Upper lobe of right lung (tissue), 1 donor: ENCODE measurements at regions not wholly inside any gene's neighbourhood (a gene's known extent, or its start where the extent isn't known, plus 50 kb on each side); places are given as distances from the start of the nearest gene placed in this dataset.
A peak's percentile ranks its signal among the peaks of the same experiment; 100 is the strongest.

Experiments used
- ATAC-seq: fragments of 200-7000 bp; cut with Tn5 transposase; one replicate; pipeline ENCODE4 v1.9.1; 2020; ENCODE audit warnings: mild to moderate bottlenecking, moderate library complexity
- DNase-seq: peaks from one replicate; pipeline ENCODE4 v3.0.0-alpha.2; 2020
- H3K27ac ChIP-seq: fragments of 200-600 bp; one replicate; pipeline ENCODE4 v1.8.0; 2022
- H3K27me3 ChIP-seq: fragments of 200-600 bp; one replicate; pipeline ENCODE4 v1.8.0; 2022; ENCODE audit warnings: mild to moderate bottlenecking
- H3K36me3 ChIP-seq: fragments of 200-600 bp; one replicate; pipeline ENCODE4 v1.8.0; 2022
- H3K4me1 ChIP-seq: fragments of 200-600 bp; one replicate; pipeline ENCODE4 v1.8.0; 2022
- H3K4me3 ChIP-seq: fragments of 200-600 bp; one replicate; pipeline ENCODE4 v1.8.0; 2022; ENCODE audit warnings: mild to moderate bottlenecking
- H3K9me3 ChIP-seq: fragments of 200-600 bp; one replicate; pipeline ENCODE4 v1.8.0; 2022
- intact Hi-C: fragments of 100-400 bp; cut with DNase I; formaldehyde crosslinking; loops from one replicate; pipeline ENCODE4 v1.11.0; 2022
- TF ChIP-seq, protein P1 (sequence below): fragments of 200-600 bp; IDR thresholded peaks from one replicate; pipeline ENCODE4 v1.8.0; 2022; ENCODE audit warnings: antibody characterized with exemption
- donor health status: DM: no; HTN: yes; CAD: no; lungs with severe emphysema.

DNA sequence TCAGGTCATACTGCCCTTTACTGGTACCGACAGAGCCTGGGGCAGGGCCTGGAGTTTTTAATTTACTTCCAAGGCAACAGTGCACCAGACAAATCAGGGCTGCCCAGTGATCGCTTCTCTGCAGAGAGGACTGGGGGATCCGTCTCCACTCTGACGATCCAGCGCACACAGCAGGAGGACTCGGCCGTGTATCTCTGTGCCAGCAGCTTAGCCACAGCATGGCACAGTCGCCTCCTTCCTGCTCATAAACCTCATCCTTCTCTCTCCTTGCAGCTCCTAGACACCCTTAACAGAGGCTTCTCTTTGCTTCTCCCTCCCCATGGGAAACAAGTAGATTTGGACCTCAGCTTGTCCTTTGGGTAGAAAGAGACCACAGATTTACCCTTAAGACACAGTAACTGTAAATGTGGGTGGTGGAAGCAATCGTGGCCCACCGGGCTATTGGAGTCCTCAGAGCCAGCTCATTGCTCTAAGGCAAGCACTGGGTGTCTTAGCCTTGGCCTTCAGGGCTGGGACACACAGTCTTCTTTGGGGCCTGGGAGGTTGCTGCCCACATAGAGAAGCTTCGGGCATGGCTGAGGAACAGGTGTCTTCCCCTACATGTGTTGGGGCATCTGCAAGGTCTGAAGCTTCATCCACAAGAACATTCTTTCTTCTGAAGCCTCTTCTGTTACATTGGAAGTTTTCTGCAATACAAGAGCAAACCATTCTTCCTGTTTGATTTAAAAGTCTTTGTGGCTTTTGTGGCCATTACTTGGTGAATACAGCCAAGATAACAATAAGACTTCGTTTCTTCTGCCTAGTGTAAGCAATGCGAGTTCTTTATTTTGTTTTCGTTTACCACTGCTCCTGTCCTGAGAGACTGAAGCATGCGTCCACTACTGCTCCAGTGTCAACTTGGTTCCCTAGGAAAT, 95.5 kb upstream of the PRSS58 start:
- no peak overlapping the region for H3K27ac ChIP-seq
- intact Hi-C loops, result no loop called here
- H3K36me3 ChIP-seq, result no peaks in the 10 kb centered on the region
- TF ChIP-seq, protein P1, sequence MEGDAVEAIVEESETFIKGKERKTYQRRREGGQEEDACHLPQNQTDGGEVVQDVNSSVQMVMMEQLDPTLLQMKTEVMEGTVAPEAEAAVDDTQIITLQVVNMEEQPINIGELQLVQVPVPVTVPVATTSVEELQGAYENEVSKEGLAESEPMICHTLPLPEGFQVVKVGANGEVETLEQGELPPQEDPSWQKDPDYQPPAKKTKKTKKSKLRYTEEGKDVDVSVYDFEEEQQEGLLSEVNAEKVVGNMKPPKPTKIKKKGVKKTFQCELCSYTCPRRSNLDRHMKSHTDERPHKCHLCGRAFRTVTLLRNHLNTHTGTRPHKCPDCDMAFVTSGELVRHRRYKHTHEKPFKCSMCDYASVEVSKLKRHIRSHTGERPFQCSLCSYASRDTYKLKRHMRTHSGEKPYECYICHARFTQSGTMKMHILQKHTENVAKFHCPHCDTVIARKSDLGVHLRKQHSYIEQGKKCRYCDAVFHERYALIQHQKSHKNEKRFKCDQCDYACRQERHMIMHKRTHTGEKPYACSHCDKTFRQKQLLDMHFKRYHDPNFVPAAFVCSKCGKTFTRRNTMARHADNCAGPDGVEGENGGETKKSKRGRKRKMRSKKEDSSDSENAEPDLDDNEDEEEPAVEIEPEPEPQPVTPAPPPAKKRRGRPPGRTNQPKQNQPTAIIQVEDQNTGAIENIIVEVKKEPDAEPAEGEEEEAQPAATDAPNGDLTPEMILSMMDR, result no peak
- ATAC-seq (no peak), DNase-seq (no peak)
- no peaks in the 10 kb centered on the region for H3K9me3 ChIP-seq
- H3K27me3 ChIP-seq, result peaks cover 15% of the 10 kb centered on the region
- H3K4me3 ChIP-seq, result no peak overlapping the region
- H3K4me1 ChIP-seq, result no peaks in the 10 kb centered on the region

DNA sequence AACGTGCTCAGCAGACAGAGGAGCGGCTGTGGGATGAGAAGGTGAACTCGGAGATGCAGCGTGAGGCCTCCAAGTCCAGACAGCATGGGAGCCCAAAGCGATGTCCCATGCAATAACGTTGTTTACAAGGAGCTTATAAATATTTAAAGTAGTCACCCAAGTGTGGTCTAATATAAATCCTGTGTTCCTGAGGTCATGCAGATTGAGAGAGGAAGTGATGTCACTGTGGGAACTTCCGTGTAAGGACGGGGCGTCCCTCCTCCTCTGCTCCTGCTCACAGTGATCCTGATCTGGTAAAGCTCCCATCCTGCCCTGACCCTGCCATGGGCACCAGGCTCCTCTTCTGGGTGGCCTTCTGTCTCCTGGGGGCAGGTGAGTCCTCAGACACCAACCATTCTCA, 94.7 kb upstream of the PRSS58 start:
- no peak for ATAC-seq
- H3K27me3 ChIP-seq, result peaks cover 15% of the 10 kb centered on the region
- no peak for DNase-seq
- H3K4me1 ChIP-seq, result no peaks in the 10 kb centered on the region
- H3K4me3 ChIP-seq, result no peak overlapping the region
- no peak overlapping the region for H3K27ac ChIP-seq
- intact Hi-C loops, result no loop called here
- TF ChIP-seq, protein P1, result no peak
- H3K36me3 ChIP-seq, result no peaks in the 10 kb centered on the region
- H3K9me3 ChIP-seq, result no peaks in the 10 kb centered on the region

DNA sequence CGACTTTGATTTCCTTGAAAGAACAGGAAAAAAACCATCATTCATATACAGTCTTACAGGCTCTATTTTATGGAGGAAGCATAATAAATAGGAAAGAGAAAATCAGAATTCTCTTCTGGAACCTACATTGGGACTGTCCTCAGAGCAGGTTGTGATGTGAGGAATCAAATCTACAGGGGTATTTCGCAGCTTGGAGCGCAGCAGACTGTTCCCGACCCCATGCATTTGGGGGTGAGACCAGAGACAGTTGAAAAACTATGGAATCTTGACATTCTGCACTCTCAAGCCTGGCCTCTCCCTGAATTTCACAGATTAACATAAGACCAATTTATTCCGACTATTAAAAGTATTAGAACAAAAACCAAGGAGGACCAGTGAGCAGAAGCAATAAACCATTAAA, 93.3 kb upstream of the PRSS58 start:
- Histone ChIP-seq H3K4me3 (no peak overlapping the region), H3K4me1 (no peaks in the 10 kb centered on the region), H3K27me3 (peaks cover 23% of the 10 kb centered on the region), H3K27ac (no peak overlapping the region), H3K9me3 (no peaks in the 10 kb centered on the region), H3K36me3 (no peaks in the 10 kb centered on the region)
- intact Hi-C loops, result no loop called here
- ATAC-seq (no peak), DNase-seq (no peak)
- TF ChIP-seq, protein P1, result no peak

DNA sequence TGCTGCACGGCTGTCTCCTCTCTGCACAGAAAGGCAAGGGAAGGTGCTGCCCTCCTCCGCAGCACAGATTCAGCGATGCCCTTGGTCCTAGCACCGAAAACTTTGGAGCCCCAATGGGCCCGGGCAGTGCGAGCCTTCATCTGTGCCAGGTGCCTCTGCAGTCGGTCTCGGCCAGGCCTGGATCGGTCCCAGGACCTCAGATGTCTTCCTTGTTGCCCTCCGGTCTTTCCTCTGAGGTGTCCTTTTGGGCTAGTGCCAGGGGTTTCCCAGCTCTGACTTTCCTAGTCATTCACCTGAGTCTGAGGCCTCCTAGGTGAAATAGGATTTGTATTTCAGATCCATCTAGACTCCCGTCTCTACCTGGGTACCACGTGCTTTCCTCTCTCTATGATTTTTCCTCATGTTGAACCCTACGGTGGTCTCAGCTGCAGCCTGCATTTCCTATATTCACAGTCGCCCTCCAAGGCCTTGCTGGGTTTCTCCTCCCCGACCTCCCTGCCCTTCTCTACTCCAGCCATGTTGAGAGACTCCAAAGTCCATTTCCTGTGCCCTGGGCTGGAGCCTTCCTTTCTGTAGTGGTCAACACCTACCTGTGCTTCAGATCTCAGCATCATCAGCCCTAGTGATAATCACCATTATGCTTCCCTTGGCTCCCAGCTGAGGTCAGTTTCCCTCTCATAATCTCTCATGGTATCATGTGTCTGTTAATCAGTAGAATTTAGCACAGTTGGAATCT, 92.0 kb upstream of the PRSS58 start:
- TF ChIP-seq, protein P1, result no peak
- Histone ChIP-seq H3K27me3 (peaks cover 24% of the 10 kb centered on the region), H3K4me3 (no peak overlapping the region), H3K27ac (no peak overlapping the region), H3K36me3 (no peaks in the 10 kb centered on the region), H3K4me1 (no peaks in the 10 kb centered on the region), H3K9me3 (no peaks in the 10 kb centered on the region)
- peak; percentile 67 for DNase-seq
- intact Hi-C loops, result no loop called here
- peak; percentile 8 for ATAC-seq

DNA sequence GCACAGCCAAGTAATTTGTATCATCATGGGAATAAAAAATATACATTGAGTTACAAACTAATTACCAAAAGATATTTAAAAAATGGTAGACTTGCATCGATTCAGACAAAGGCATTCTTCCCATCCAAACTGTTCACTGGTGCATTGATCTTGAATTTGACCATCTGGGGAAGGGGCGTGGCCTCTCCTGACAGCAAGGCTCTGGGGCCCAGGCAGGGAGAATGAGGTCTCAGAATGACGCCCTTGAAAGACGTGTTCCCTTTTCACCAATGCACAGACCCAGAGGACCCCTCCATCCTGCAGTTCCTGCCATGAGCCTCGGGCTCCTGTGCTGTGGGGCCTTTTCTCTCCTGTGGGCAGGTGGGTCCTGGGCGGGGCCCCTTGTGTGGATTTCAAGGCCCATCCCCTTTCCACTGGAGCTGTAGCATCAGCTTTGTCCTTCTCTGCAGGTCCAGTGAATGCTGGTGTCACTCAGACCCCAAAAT, 91.1 kb upstream of the PRSS58 start:
- no peaks in the 10 kb centered on the region for H3K36me3 ChIP-seq
- intact Hi-C loops, result no loop called here
- peaks cover 24% of the 10 kb centered on the region for H3K27me3 ChIP-seq
- no peak for DNase-seq
- TF ChIP-seq, protein P1, result no peak
- no peaks in the 10 kb centered on the region for H3K9me3 ChIP-seq
- no peak overlapping the region for H3K4me3 ChIP-seq
- H3K27ac ChIP-seq, result no peak overlapping the region
- ATAC-seq, result no peak
- no peaks in the 10 kb centered on the region for H3K4me1 ChIP-seq
